Gastrocnemius medialis (tissue), 4 donors: ENCODE measurements at regions not wholly inside any gene's neighbourhood (a gene's known extent, or its start where the extent isn't known, plus 50 kb on each side); places are given as distances from the start of the nearest gene placed in this dataset.

Experiments
- ATAC-seq, 2 donors: fragments of 150-250 bp; one replicate each; pipeline ENCODE4 v1.9.1; 2016
- DNase-seq, 2 donors: peaks; one replicate each; pipeline ENCODE4 v3.0.0-alpha.2; 2019
- H3K27ac ChIP-seq, 4 donors: fragments of 200-600 bp; sonication (generic); 1 replicate in 1 of 4; 2 replicates in 3 of 4; pipeline ENCODE4 v1.5.1; 2016 to 2018; ENCODE audit warnings: mild to moderate bottlenecking in 2 of 4, moderate library complexity in 1 of 4
- H3K27me3 ChIP-seq, 3 donors: fragments of 200-600 bp; sonication (generic) in 2 of 3; 1 replicate in 1 of 3; 2 replicates in 2 of 3; pipeline versions ENCODE4 v1.5.1 to v1.6.0; 2016 to 2019; ENCODE audit warnings: mild to moderate bottlenecking in 1 of 3, moderate library complexity in 1 of 3
- H3K36me3 ChIP-seq, 2 donors: fragments of 200-600 bp; sonication (generic) in 1 of 2; one replicate each; pipeline ENCODE4 v1.5.1; 2017 to 2018
- H3K4me1 ChIP-seq, 2 donors: fragments of 200-600 bp; sonication (generic) in 1 of 2; one replicate each; pipeline ENCODE4 v1.5.1; 2016 to 2017; ENCODE audit warnings: mild to moderate bottlenecking in 2 of 2
- H3K4me3 ChIP-seq, 4 donors: fragments of 200-600 bp; sonication (generic) in 3 of 4; 1 replicate in 1 of 4; 2 replicates in 3 of 4; pipeline ENCODE4 v1.5.1; 2016 to 2019; ENCODE audit warnings: mild to moderate bottlenecking in 2 of 4
- H3K9me3 ChIP-seq, 3 donors: fragments of 200-600 bp; sonication (generic) in 2 of 3; 1 replicate in 1 of 3; 2 replicates in 2 of 3; pipeline ENCODE4 v1.5.1; 2016 to 2019
- CTCF ChIP-seq, 5 experiments: fragments of 450-650 bp in 3 of 5; fragments of 200-600 bp in 2 of 5; sonication (generic) in 2 of 5; IDR thresholded peaks in 4 of 5; conservative IDR thresholded peaks in 1 of 5; 1 replicate in 4 of 5; 2 replicates in 1 of 5; pipeline ENCODE4 v1.5.1; 2016 to 2019; ENCODE audit warnings: antibody characterized with exemption in 5 of 5, mild to moderate bottlenecking in 3 of 5, moderate library complexity in 3 of 5
- POLR2A ChIP-seq, 2 donors: fragments of 450-650 bp; IDR thresholded peaks; one replicate each; pipeline ENCODE4 v1.6.1; 2017; ENCODE audit warnings: antibody characterized with exemption in 2 of 2, mild to moderate bottlenecking in 2 of 2, moderate library complexity in 2 of 2
- in situ Hi-C, 4 donors: fragments of 200-750 bp; cut with MboI; loops; one replicate each; pipeline versions ENCODE4 v1.15.0 to v1.8.0; 2017; ENCODE audit warnings: low sequenced_read_pairs in 4 of 4
- intact Hi-C: fragments of 100-400 bp; cut with DNase I; formaldehyde crosslinking; loops from one replicate; pipeline ENCODE4 v1.15.1; 2023; ENCODE audit warnings: low total_unique reads

- in situ Hi-C loops (no loop called here), intact Hi-C loops (no loop called here)
- H3K36me3 ChIP-seq: no peaks in the 10 kb centered on the region
- TF ChIP-seq CTCF (IDR thresholded peaks at IDR 0.05 in 4 of 5, conservative IDR thresholded peaks at IDR 0.05 in 1 of 5) (no peak), POLR2A (IDR thresholded peaks at IDR 0.05) (no peak)
- H3K4me1 ChIP-seq: no peaks in the 10 kb centered on the region
- H3K27me3 ChIP-seq: no peaks in the 10 kb centered on the region
- no peak overlapping the region for H3K27ac ChIP-seq
- ATAC-seq (no peak), DNase-seq (no peak)
- no peak overlapping the region for H3K4me3 ChIP-seq
- no peaks in the 10 kb centered on the region for H3K9me3 ChIP-seq
Observed at GRCh38 chr13:107743100-107743499, 472.2 kb downstream of the LIG4 start.

GRCh38 chr13:107742544-107742943 lies 472.8 kb downstream of the LIG4 start:
- Histone ChIP-seq H3K27me3 (no peaks in the 10 kb centered on the region), H3K27ac (no peak overlapping the region), H3K4me1 (no peaks in the 10 kb centered on the region), H3K9me3 (no peaks in the 10 kb centered on the region), H3K36me3 (no peaks in the 10 kb centered on the region), H3K4me3 (no peak overlapping the region)
- no peak for TF ChIP-seq CTCF (IDR thresholded peaks at IDR 0.05 in 4 of 5, conservative IDR thresholded peaks at IDR 0.05 in 1 of 5)
- TF ChIP-seq POLR2A (IDR thresholded peaks at IDR 0.05): no peak
- DNase-seq (no peak), ATAC-seq (no peak)
- intact Hi-C loops (no loop called here), in situ Hi-C loops (no loop called here)

DNA sequence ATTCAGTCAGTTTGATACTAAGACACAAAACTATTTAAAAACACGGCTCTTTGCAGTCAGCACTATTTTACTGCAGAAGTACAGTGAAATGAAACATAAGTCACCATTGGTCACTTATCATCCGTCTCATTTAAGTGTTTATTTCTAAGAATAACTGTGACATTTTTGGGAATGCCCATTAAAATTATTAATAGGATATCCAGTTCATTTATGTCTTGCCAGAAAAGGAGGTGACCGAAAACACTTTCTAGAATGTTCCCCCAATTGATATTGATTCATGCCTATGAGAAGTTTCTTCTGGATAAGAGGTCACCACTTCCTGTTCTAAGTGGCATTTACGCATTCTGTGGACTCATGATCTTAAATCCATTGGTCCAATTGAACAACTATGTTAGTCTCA lies 477.3 kb downstream of the LIG4 start:
- no peaks in the 10 kb centered on the region for H3K4me1 ChIP-seq
- no peak for TF ChIP-seq POLR2A (IDR thresholded peaks at IDR 0.05)
- TF ChIP-seq CTCF (IDR thresholded peaks at IDR 0.05 in 4 of 5, conservative IDR thresholded peaks at IDR 0.05 in 1 of 5): no peak

GRCh38 chr13:107736731-107737130 lies 478.6 kb downstream of the LIG4 start:
- no peak overlapping the region for H3K27ac ChIP-seq
- intact Hi-C loops (no loop called here), in situ Hi-C loops (no loop called here)
- H3K4me1 ChIP-seq: no peaks in the 10 kb centered on the region
- no peaks in the 10 kb centered on the region for H3K27me3 ChIP-seq
- H3K36me3 ChIP-seq: no peaks in the 10 kb centered on the region
- no peaks in the 10 kb centered on the region for H3K9me3 ChIP-seq
- H3K4me3 ChIP-seq: no peak overlapping the region
- ATAC-seq: no peak
- DNase-seq: no peak
- TF ChIP-seq POLR2A (IDR thresholded peaks at IDR 0.05) (no peak), CTCF (IDR thresholded peaks at IDR 0.05 in 4 of 5, conservative IDR thresholded peaks at IDR 0.05 in 1 of 5) (no peak)

More for the DNA sequence above, 477.3 kb downstream of the LIG4 start:
- ATAC-seq (no peak), DNase-seq (no peak)
- in situ Hi-C loops (no loop called here), intact Hi-C loops (no loop called here)
- no peaks in the 10 kb centered on the region for H3K36me3 ChIP-seq
- H3K9me3 ChIP-seq: no peaks in the 10 kb centered on the region
- no peak overlapping the region for H3K4me3 ChIP-seq
- H3K27me3 ChIP-seq: no peaks in the 10 kb centered on the region
- H3K27ac ChIP-seq: no peak overlapping the region

GRCh38 chr13:107736170-107736569 lies 479.2 kb downstream of the LIG4 start:
- Histone ChIP-seq H3K36me3 (no peaks in the 10 kb centered on the region), H3K27ac (no peak overlapping the region), H3K4me1 (no peaks in the 10 kb centered on the region), H3K27me3 (no peaks in the 10 kb centered on the region), H3K4me3 (no peak overlapping the region), H3K9me3 (no peaks in the 10 kb centered on the region)
- TF ChIP-seq POLR2A (IDR thresholded peaks at IDR 0.05) (no peak), CTCF (IDR thresholded peaks at IDR 0.05 in 4 of 5, conservative IDR thresholded peaks at IDR 0.05 in 1 of 5) (no peak)
- intact Hi-C loops (no loop called here), in situ Hi-C loops (no loop called here)
- no peak for DNase-seq
- ATAC-seq: no peak
